GM19035 (cell line): ENCODE measurements at regions not wholly inside any gene's neighbourhood (a gene's known extent, or its start where the extent isn't known, plus 50 kb on each side); places are given as distances from the start of the nearest gene placed in this dataset.
A peak's percentile ranks its signal among the peaks of the same experiment; 100 is the strongest.
"Not testable (repeated sequence)": the region's sequence is repeated elsewhere in the genome, so short reads cannot be mapped to it uniquely, and the experiment has no call there.

ENCODE experiments used
- ATAC-seq: cut with Tn5 transposase; IDR thresholded peaks from one replicate; pipeline ENCODE4 v1.9.1; 2021; ENCODE audit not compliant: unreplicated experiment

DNA sequence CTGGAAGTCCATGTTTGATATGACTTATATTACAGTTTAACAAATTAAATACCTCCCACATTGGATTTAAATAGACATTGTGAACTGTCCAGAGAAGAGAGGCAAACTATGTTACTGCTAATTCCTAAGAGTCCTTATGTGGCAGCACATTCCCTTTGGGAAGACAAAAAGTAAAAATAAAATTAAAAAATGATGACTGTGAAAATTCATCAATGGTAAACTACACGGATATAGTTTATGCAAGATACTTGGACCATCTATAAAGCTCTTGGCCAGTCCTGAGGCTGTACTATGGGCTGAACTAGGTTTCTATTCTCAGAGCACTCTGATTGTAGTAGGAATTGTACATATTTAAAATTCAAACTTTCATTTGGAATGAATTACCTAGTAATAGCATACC is 206.4 kb downstream of the LRRK2 start:
- no peak for ATAC-seq

GRCh38 chr12:40435251-40435650 is 210.5 kb downstream of the LRRK2 start:
- ATAC-seq, result no peak

GRCh38 chr12:40435951-40436350 is 211.2 kb downstream of the LRRK2 start:
- ATAC-seq, result no peak

GRCh38 chr12:40436564-40436963 is 211.8 kb downstream of the LRRK2 start:
- peak; percentile 69 for ATAC-seq

DNA sequence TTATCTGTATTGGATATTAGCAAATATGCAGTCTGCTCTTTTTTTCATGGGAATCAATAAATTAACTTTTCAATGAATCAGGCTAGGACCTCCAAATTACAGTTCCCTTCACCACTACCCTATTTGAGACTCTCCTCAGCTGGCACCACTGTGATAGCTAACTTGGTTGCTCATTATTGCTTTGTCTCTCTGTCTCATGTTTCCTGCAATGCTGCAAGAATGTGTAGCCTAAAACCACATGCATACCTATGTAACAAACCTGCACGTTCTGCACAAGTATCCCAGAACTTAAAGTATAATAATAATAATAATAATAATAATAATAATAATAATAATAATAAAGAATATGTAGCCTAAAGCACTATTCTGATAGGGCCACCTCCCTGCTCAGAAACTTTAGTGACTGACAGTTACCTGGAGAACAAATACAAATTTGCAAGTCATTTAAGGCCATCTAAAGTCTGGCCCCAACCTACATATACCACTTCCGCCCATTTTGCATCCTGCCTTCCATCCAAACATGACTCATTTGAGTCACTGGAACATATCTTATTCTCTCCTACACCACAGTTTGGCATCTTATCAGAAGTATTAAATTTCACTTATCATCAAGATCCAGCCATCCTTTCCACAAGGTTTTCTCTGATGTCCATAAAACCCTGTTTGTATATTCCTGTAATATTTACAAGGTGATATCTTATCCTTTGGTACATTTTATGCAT is 215.1 kb downstream of the LRRK2 start:
- no peak for ATAC-seq

DNA sequence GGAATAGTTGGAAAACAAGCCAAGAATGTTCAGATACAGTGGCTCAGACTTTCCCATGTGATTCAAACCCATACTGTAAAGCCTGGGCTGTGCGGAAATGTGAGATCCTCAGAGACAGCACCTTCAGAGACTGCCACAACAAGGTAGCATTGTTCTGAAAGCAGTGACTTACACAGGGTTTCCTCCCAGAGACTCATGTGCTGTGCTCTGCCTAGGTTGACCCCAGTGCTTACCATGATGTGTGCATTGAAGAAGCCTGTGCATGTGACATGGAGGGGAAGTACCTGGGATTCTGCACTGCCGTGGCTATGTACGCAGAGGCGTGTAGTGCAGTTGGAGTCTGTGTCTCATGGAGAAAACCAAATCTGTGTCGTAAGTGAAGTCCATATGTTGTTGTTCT is 219.4 kb downstream of the LRRK2 start:
- no peak for ATAC-seq

GRCh38 chr12:40446385-40446784 is 221.6 kb downstream of the LRRK2 start:
- peak; percentile 64 for ATAC-seq

DNA sequence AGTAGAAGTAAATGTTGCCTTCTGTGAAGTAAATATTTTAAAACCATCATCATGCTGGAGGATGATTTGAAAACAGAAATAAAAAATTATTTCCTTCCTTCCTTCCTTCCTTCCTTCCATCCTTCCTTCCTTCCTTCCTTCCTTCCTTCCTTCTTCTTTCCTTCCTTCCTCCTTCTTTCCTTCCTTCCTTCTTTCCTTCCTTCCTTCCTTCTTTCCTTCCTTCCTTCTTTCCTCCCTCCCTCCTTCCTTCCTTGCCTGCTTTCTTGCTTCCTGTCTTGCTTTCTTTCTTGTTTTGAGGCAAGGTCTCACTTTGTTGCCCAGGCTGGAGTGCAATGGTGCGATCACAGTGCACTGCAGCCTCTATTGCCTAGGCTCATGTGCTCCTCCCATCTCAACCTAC is 223.7 kb downstream of the LRRK2 start:
- ATAC-seq, result not testable (repeated sequence)

DNA sequence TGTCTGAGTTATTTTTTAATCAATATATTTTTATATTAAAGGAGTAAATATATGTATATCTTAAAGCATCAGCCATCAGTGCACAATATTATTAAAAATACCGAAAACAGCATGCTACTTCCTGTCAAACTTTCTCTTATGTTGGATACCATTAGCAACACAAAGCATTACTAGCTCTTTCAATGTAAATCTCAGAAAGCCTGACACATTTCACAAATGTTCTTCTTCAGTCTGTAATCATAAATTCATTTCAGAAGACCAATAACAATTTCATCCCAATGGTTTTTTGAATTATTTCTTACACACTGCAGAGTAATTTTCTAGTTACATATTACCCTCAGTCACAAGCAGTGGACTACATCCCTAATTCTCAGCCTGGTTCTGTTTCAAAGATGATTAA is 226.9 kb downstream of the LRRK2 start:
- ATAC-seq, result no peak

DNA sequence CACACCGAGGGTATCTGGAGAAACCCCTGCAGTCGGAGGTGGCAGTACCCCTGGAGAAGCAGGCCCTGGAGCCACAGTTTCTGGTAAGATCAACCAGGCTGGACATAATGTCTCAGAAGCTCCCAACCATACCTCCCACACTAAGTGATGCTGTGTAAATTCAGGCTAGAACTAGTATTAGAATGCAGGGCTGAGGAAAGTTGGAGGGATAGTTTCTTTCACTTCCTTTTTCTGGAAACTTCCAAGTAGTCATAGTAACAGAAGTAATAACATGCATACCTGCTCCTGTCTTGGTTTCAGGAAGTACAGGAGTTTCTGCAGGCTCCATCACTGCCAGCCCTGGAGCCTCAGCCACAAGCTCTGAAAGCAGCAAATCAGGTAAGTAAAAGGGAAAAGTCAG is 228.1 kb upstream of the CNTN1 start:
- ATAC-seq, result no peak

- no peak for ATAC-seq
Observed at GRCh38 chr12:40469736-40470135, 222.5 kb upstream of the CNTN1 start.

- ATAC-seq, result no peak
Observed at GRCh38 chr12:40473962-40474361, 218.3 kb upstream of the CNTN1 start.

DNA sequence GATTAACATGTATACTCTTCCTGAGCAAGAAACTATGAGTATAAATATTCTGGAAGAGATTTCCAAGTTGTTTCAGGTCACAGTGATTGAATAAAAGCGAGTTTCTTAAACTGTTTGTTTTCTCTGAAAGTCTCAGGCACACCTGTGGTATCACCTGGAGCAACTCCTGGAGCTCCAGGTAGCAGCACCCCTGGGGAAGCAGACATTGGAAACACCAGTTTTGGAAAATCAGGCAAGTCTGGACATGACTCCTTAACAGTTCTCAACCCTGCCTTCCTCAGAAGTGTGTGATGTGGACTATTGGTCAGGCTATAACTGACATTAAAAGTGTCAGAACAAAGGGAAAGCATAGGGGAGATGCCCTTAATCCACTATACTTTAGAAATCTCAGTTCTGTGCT is 217.6 kb upstream of the CNTN1 start:
- no peak for ATAC-seq

DNA sequence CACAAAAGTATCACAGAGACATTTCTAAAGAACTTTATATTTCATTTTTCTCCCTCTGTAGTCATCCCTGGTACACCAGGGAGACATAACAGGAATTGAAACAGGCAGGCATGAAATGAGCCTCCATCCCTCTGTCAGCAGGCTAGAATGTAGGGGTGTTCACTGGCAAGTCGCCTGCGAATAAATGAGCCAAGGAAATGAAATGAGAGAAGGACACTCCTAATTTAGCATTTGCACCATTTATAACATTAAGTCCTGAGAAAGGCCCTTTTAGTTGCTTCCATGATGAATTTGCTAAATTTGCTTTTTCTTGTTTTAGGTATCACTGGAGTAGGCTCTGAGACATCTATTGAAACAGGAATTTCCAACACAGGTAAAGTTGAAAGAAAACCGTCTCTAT is 192.4 kb upstream of the CNTN1 start:
- no peak for ATAC-seq

DNA sequence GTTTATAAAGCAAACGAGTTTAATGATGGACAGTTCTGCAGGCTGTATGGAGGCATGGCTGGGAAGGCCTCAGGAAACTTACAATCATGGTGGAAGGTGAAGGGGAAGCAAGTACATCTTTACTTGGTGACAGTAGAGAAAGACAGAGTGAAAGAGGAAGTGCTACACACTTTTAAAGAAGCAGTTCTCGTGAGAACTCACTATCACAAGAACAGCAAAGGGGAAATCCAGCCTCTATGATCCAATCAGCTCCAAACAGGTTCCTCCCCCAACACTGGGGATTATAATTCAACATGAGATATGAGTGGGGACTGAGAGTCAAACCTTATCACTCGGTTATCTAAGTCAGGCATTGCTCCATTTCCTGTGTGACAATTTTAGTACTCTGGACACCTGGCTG is 189.9 kb upstream of the CNTN1 start:
- ATAC-seq, result no peak

GRCh38 chr12:40505327-40505726 is 186.9 kb upstream of the CNTN1 start:
- no peak for ATAC-seq

DNA sequence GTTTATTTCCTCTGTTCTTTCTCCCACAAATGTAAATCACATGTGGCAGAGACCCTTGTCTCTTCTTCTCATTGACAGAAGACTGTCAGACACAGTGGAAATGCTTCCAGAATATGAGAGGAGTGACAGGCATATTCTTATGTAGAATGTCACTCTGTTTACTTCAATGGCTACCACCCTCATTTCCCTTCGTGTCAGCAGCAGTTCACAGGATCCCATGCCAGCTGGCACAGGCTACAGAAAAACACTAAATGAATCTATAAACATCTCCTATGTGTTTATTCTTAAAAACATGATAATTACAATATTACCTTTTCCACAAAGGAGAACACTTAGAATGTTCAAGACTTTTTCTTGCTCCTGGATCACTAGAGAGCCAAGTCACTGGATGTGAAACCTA is 183.8 kb upstream of the CNTN1 start:
- ATAC-seq, result no peak

DNA sequence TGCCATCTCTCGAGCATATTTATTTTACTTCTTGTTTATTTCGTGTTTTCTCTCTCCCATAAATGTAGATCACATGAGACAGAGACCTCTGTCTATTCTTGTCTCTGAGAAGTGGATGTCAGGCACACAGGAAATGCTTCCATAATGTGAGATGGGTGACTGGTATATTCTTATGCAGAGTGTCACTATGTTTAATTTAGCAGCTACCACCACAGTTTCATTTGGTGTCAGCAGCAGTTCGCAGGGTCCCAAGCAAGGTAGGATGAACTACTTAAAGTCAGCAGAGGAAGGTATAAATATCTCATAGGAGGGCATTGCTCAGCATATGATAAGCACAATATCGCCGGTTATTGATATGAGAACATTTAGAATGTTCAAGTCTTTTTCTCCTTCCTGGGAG is 180.9 kb upstream of the CNTN1 start:
- no peak for ATAC-seq

GRCh38 chr12:40515041-40515816 is 177.0 kb upstream of the CNTN1 start:
- peak; percentile 73 for ATAC-seq

DNA sequence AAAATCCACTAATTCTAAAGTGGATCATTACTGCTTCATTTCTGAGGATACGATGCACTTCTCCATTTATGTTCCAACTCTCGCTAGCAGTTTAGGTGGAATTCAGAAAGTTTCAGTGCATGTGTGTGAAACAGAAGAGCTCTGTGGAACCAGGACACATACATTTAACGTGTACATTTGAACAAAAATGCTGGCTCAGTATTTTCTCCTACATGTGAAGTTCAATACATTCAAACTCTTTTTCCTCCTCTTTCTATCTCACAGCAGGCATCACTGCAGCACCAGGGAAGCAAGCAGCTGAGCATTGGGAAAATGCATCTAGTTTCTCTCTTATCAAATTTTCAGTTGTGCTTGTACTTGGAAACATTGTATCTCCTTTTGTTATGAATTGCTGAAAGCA is 169.4 kb upstream of the CNTN1 start:
- ATAC-seq, result no peak

DNA sequence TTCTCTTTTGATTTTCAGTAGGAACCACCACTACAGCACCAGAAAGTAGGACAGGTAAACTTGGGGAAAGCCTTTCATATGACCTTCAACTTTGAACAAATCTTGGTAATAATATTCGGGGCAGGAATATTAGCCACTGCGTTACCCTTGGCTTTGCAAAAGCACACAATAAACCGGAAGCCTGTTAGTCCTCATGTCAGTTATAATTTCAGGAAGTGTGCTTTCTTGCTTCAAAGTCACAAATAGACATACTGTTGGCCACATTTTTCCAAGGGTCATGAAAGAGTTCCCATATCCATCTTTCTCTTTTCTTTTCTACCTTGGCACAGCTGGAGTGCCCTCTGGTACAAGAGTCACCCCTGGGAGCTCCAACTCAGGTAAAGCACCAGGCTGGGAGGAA is 167.2 kb upstream of the CNTN1 start:
- no peak for ATAC-seq

GRCh38 chr12:40534828-40535227 is 157.4 kb upstream of the CNTN1 start:
- no peak for ATAC-seq

GRCh38 chr12:40551466-40551865 is 140.8 kb upstream of the CNTN1 start:
- no peak for ATAC-seq
